NB4 (cell line): ENCODE measurements at regions not wholly inside any gene's neighbourhood (a gene's known extent, or its start where the extent isn't known, plus 50 kb on each side); places are given as distances from the start of the nearest gene placed in this dataset.

Source experiments
- POLR2A ChIP-seq: IDR thresholded peaks from 2 replicates; pipeline ENCODE4 v1.6.1; 2011; ENCODE audit warnings: mild to moderate bottlenecking; ENCODE audit not compliant: insufficient read length; ENCODE audit errors: extremely low read depth
- TF ChIP-seq, protein P1 (sequence below): IDR thresholded peaks from one replicate; pipeline ENCODE4 v1.5.1; 2012; ENCODE audit warnings: low read depth, low read length
- TF ChIP-seq, protein P2 (sequence below): IDR thresholded peaks from 2 replicates; pipeline ENCODE4 v1.6.1; 2011; ENCODE audit warnings: low read depth, low read length

DNA sequence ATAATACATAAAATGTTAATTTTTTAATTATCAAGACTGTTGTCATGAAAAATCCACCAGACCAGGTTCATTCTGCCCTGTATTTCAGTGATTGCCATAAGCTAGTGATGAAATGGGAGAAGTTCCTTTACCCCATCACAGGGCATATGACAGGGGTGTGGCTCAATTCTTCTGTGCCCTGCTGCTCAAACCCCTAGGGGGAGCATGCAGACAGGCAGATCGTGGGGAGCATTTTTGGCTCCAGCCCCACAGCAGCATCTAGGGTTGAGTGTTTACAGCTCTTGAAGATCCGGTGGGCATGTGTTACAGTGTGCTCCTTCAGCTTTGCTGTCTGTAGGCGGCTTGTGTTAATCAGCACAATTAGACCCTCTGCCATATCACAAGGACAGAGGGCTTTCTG is 700.7 kb downstream of the PCDH18 start:
- no peak for TF ChIP-seq POLR2A
- TF ChIP-seq, protein P1, sequence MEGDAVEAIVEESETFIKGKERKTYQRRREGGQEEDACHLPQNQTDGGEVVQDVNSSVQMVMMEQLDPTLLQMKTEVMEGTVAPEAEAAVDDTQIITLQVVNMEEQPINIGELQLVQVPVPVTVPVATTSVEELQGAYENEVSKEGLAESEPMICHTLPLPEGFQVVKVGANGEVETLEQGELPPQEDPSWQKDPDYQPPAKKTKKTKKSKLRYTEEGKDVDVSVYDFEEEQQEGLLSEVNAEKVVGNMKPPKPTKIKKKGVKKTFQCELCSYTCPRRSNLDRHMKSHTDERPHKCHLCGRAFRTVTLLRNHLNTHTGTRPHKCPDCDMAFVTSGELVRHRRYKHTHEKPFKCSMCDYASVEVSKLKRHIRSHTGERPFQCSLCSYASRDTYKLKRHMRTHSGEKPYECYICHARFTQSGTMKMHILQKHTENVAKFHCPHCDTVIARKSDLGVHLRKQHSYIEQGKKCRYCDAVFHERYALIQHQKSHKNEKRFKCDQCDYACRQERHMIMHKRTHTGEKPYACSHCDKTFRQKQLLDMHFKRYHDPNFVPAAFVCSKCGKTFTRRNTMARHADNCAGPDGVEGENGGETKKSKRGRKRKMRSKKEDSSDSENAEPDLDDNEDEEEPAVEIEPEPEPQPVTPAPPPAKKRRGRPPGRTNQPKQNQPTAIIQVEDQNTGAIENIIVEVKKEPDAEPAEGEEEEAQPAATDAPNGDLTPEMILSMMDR: no peak
- TF ChIP-seq, protein P2, sequence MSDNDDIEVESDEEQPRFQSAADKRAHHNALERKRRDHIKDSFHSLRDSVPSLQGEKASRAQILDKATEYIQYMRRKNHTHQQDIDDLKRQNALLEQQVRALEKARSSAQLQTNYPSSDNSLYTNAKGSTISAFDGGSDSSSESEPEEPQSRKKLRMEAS: no peak
